MCF 10A (cell line): ENCODE measurements at regions not wholly inside any gene's neighbourhood (a gene's known extent, or its start where the extent isn't known, plus 50 kb on each side); places are given as distances from the start of the nearest gene placed in this dataset.

Experiments used
- BruUV-seq: library from RNA; stranded (reverse); fragments of 400-500 nt; replicated peaks from 2 replicates; lab custom pipeline; 2021; lab: Mats Ljungman, UMichigan
- CTCF ChIA-PET: fragments of 300-600 bp; sonication (Branson Sonifier 250); formaldehyde crosslinking; extraction: SDS; loops from one replicate; lab custom pipeline; 2021; ENCODE audit warnings: antibody characterized with exemption, inconsistent platforms; lab: Yijun Ruan, JAX
- POLR2A ChIA-PET: fragments of 300-600, 350-650 bp; sonication (Branson Sonifier 250); formaldehyde crosslinking; extraction: SDS; loops from one replicate; lab custom pipeline; 2020; ENCODE audit warnings: antibody characterized with exemption, inconsistent platforms; lab: Yijun Ruan, JAX
- DNase-seq: peaks from one replicate; pipeline ENCODE4 v3.0.0-alpha.2; 2018; ENCODE audit not compliant: unreplicated experiment
- H3K27ac Mint-ChIP-seq: one replicate; pipeline ENCODE4 v1.8.0; 2022; ENCODE audit warnings: mild to moderate bottlenecking, low read depth, mixed read lengths; ENCODE audit not compliant: unreplicated experiment
- H3K27me3 Mint-ChIP-seq: one replicate; pipeline ENCODE4 v1.8.0; 2022; ENCODE audit warnings: mixed read lengths; ENCODE audit not compliant: insufficient read depth, unreplicated experiment
- H3K36me3 Mint-ChIP-seq: one replicate; pipeline ENCODE4 v1.8.0; 2022; ENCODE audit warnings: mild to moderate bottlenecking, moderate library complexity, mixed read lengths; ENCODE audit not compliant: insufficient read depth, unreplicated experiment
- H3K4me1 Mint-ChIP-seq: one replicate; pipeline ENCODE4 v1.8.0; 2022; ENCODE audit warnings: mixed read lengths; ENCODE audit not compliant: insufficient read depth, unreplicated experiment
- H3K4me3 Mint-ChIP-seq: one replicate; pipeline ENCODE4 v1.8.0; 2022; ENCODE audit warnings: mild to moderate bottlenecking, moderate library complexity, mixed read lengths; ENCODE audit not compliant: unreplicated experiment
- H3K9me3 Mint-ChIP-seq: one replicate; pipeline ENCODE4 v1.8.0; 2022; ENCODE audit warnings: mixed read lengths; ENCODE audit not compliant: unreplicated experiment
- intact Hi-C: fragments of 100-400 bp; cut with micrococcal nuclease; formaldehyde crosslinking; loops from 2 replicates; pipeline ENCODE4 v1.14.1; 2022
- TF ChIP-seq, protein P1 (sequence below): fragments of 200-600 bp; IDR thresholded peaks from one replicate; pipeline ENCODE4 v1.8.0; 2022; ENCODE audit warnings: antibody characterized with exemption, mild to moderate bottlenecking; ENCODE audit not compliant: unreplicated experiment

DNA sequence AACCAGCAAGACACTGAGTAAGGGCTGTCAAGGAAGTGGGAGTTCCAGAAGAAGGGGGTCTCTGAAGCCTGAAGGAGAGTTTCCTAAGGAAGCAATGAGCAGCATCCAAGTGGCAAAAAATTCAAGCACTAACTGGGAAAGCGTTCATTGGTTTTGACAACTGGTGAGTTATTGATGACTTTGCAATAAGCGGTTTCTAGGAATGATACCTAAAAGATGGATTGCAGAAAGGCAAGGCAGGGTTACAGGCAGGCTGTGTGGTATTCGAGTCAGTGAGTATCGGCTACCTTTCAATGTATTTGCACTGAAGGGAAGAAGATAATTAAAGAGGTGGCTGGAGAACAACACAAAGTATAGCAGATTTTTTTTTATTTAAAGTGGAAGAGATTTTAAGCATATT lies 59.3 kb upstream of the NCAM1 start:
- Mint-ChIP-seq H3K36me3 (no peaks in the 10 kb centered on the region), H3K27me3 (peaks cover 44% of the 10 kb centered on the region), H3K4me3 (no peak overlapping the region), H3K4me1 (no peaks in the 10 kb centered on the region), H3K27ac (no peak overlapping the region), H3K9me3 (no peaks in the 10 kb centered on the region)
- TF ChIP-seq, protein P1, sequence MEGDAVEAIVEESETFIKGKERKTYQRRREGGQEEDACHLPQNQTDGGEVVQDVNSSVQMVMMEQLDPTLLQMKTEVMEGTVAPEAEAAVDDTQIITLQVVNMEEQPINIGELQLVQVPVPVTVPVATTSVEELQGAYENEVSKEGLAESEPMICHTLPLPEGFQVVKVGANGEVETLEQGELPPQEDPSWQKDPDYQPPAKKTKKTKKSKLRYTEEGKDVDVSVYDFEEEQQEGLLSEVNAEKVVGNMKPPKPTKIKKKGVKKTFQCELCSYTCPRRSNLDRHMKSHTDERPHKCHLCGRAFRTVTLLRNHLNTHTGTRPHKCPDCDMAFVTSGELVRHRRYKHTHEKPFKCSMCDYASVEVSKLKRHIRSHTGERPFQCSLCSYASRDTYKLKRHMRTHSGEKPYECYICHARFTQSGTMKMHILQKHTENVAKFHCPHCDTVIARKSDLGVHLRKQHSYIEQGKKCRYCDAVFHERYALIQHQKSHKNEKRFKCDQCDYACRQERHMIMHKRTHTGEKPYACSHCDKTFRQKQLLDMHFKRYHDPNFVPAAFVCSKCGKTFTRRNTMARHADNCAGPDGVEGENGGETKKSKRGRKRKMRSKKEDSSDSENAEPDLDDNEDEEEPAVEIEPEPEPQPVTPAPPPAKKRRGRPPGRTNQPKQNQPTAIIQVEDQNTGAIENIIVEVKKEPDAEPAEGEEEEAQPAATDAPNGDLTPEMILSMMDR, result no peak
- ChIA-PET CTCF (no interaction called here), POLR2A (interaction anchor here (1.0 kb wide), 1 partner anchor 18 kb away, joined by 3 read pairs; no protein-coding TSS in a partner anchor)
- intact Hi-C loops, result no loop called here
- no peak for DNase-seq
- BruUV-seq, result no TSS peak

DNA sequence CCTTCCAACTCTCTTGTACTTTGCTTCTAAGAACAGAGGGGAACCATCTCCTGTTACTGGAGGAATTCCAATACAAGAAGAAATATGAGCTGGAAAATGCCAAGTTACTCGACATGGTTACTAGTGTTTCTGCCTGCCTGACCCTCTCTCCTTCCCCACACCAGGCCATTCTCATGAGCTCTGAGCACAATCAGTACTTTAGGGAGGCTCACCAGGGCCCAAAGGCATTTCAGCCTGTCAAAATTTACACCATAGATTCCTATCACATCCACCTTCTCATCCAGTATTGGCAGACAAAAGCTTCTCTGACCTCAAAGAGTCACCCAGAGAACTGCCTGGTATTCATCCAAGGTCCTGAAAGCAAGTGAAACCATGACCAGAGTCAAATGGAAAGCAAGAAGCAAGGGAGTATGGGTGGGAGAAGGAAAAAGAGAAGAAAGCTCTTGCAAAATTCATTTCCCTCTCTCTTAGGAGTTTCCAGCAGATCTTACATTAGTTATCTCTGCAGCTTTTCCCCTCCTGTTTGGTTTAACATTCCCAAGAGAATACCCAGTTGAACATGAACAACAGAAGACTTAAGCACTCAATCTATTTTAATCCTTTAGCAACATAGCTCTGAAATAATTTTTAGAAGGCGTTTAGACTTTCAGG lies 58.7 kb upstream of the NCAM1 start:
- Mint-ChIP-seq H3K27me3 (peaks cover 50% of the 10 kb centered on the region), H3K4me3 (no peak overlapping the region), H3K9me3 (no peaks in the 10 kb centered on the region), H3K27ac (no peak overlapping the region), H3K36me3 (no peaks in the 10 kb centered on the region), H3K4me1 (no peaks in the 10 kb centered on the region)
- ChIA-PET CTCF (interaction anchor here (0.7 to 1.0 kb wide), 2 partner anchors 13 to 57 kb away, joined by 3 to 4 read pairs; no protein-coding TSS in a partner anchor), POLR2A (interaction anchor here (1.0 kb wide), 1 partner anchor 17 kb away, joined by 3 read pairs; no protein-coding TSS in a partner anchor)
- BruUV-seq, result no TSS peak
- TF ChIP-seq, protein P1, result no peak
- intact Hi-C loops, result no loop called here
- DNase-seq, result no peak

DNA sequence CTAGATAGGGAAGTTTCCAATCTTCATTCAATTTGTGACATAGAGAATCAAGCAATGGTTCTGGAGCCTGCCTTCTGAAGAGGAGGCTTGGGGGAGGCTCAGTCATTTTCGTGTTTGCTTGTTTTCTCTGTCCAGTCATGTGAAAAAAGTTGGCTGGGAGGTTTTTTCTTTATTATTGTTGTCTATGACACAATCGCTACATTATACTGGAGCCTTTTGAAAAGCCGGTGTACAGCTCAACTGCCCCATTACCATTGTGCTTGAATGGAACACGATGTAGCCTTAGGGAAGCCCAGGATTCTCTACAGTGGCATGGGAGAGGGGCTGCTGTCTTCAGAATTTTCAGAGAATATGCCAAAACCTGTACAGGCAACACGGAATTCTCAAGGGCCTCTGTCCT lies 57.9 kb upstream of the NCAM1 start:
- Mint-ChIP-seq H3K4me3 (no peak overlapping the region), H3K36me3 (no peaks in the 10 kb centered on the region), H3K4me1 (no peaks in the 10 kb centered on the region), H3K9me3 (no peaks in the 10 kb centered on the region), H3K27me3 (peaks cover 58% of the 10 kb centered on the region), H3K27ac (no peak overlapping the region)
- TF ChIP-seq, protein P1, result no peak
- ChIA-PET CTCF (interaction anchor here (1.0 kb wide), 1 partner anchor 58 kb away, joined by 4 read pairs; no protein-coding TSS in a partner anchor), POLR2A (interaction anchor here (0.7 kb wide), 1 partner anchor 193 kb away, joined by 3 read pairs; no protein-coding TSS in a partner anchor)
- intact Hi-C loops, result no loop called here
- no peak for DNase-seq
- no TSS peak for BruUV-seq

DNA sequence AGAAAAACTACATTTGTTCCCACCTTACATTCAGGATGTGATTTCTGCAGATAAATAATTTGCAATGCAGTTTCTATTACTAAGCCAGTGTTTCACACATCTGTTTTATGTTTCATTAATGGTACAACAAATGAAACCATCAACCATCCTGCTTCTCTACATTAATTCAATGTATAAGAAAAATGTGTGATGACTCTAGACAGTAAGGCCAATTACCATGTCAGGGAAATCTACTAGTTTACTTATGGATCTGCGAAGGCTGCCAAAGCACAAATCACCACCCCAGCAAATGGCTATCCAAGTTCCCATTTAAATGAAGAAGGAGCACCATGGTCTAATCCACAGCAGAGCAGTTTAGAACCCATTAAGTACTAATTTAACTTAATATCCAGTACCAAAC lies 50.1 kb upstream of the NCAM1 start:
- no peaks in the 10 kb centered on the region for H3K4me1 Mint-ChIP-seq
- H3K27ac Mint-ChIP-seq, result no peak overlapping the region
- ChIA-PET POLR2A (no interaction called here), CTCF (no interaction called here)
- no peak for DNase-seq
- no peaks in the 10 kb centered on the region for H3K9me3 Mint-ChIP-seq
- no peaks in the 10 kb centered on the region for H3K36me3 Mint-ChIP-seq
- H3K4me3 Mint-ChIP-seq, result no peak overlapping the region
- intact Hi-C loops, result no loop called here
- BruUV-seq, result no TSS peak
- peaks cover 45% of the 10 kb centered on the region for H3K27me3 Mint-ChIP-seq
- TF ChIP-seq, protein P1, result no peak
